Smooth muscle cell (in vitro differentiated cells): ENCODE measurements at regions not wholly inside any gene's neighbourhood (a gene's known extent, or its start where the extent isn't known, plus 50 kb on each side); places are given as distances from the start of the nearest gene placed in this dataset.

ENCODE experiments used
- DNase-seq: peaks from one replicate; lab custom pipeline; 2025; ENCODE audit not compliant: unreplicated experiment; lab: John Stamatoyannopoulos, UW
- H2AFZ ChIP-seq: fragments of 200-600 bp; sonication (generic); 2 replicates; pipeline ENCODE4 v1.6.0; 2016; ENCODE audit warnings: antibody characterized with exemption, low read depth, mild to moderate bottlenecking
- H3F3A ChIP-seq: fragments of 200-600 bp; sonication (generic); 2 replicates; pipeline ENCODE4 v1.6.0; 2017; ENCODE audit warnings: antibody characterized with exemption, low read depth
- H3K27ac ChIP-seq: fragments of 200-600 bp; sonication (generic); 2 replicates; pipeline ENCODE4 v1.5.1; 2016; ENCODE audit warnings: low read depth, mild to moderate bottlenecking
- H3K27me3 ChIP-seq: fragments of 200-600 bp; sonication (generic); 2 replicates; pipeline ENCODE4 v1.6.1; 2016; ENCODE audit warnings: low read depth, mild to moderate bottlenecking
- H3K36me3 ChIP-seq: fragments of 200-600 bp; sonication (generic); 2 replicates; pipeline ENCODE4 v1.5.1; 2016; ENCODE audit warnings: low read depth
- H3K4me1 ChIP-seq: fragments of 200-600 bp; sonication (generic); 2 replicates; pipeline ENCODE4 v1.5.1; 2016; ENCODE audit warnings: low read depth
- H3K4me2 ChIP-seq: fragments of 200-600 bp; sonication (generic); 2 replicates; pipeline ENCODE4 v1.6.0; 2016; ENCODE audit warnings: mild to moderate bottlenecking
- H3K4me3 ChIP-seq: fragments of 200-600 bp; sonication (generic); 2 replicates; pipeline ENCODE4 v1.5.1; 2016; ENCODE audit warnings: mild to moderate bottlenecking
- H3K79me2 ChIP-seq: fragments of 200-600 bp; sonication (generic); 2 replicates; pipeline ENCODE4 v1.6.0; 2016; ENCODE audit warnings: low read depth, mild to moderate bottlenecking
- H3K9ac ChIP-seq: fragments of 200-600 bp; sonication (generic); 2 replicates; pipeline ENCODE4 v1.6.0; 2016; ENCODE audit warnings: low read depth
- H3K9me3 ChIP-seq: fragments of 200-600 bp; sonication (generic); replicated peaks from 2 replicates; pipeline ENCODE4 v1.5.1; 2016; ENCODE audit warnings: low read depth
- H4K20me1 ChIP-seq: fragments of 200-600 bp; sonication (generic); 2 replicates; pipeline ENCODE4 v1.6.0; 2016; ENCODE audit warnings: low read depth
- CTCF ChIP-seq: fragments of 200-600 bp; sonication (generic); IDR thresholded peaks from 2 replicates; pipeline ENCODE4 v1.5.1; 2017; ENCODE audit warnings: borderline replicate concordance, mild to moderate bottlenecking, antibody characterized with exemption; ENCODE audit not compliant: insufficient read depth, poor library complexity, severe bottlenecking
- WGBS: methylation state at CpG from one replicate; pipeline ENCODE4 v1.1.7; 2016; ENCODE audit warnings: low lambda C conversion rate; 5-methylcytosine and 5-hydroxymethylcytosine counted together

DNA sequence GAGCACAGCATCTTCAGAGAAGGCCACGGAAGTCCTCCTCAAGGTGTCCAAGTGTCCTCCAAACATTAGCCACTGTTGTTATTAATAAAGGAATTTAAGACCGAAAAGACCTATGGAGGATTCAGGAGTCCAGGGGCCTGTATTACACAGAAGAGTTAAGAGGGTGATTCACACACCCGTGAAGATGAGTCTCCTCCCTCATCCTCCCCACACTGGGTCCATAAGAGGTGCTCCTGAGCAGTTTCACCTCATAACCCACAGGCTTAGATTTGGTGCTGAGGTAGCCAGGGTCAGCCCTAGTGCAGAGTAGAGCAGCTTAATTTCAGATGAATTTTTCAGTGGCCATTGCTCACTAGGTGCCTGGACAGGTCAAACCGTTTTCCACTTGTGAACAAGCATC, 65.3 kb downstream of the PRR18 start:
- Histone ChIP-seq H3F3A (no peaks in the 10 kb centered on the region), H3K79me2 (no peaks in the 10 kb centered on the region), H2AFZ (no peak overlapping the region), H3K4me1 (no peaks in the 10 kb centered on the region), H3K36me3 (no peaks in the 10 kb centered on the region), H3K9ac (no peak overlapping the region), H3K4me2 (no peak overlapping the region), H3K27ac (no peak overlapping the region), H3K9me3 (no peaks in the 10 kb centered on the region), H4K20me1 (no peaks in the 10 kb centered on the region), H3K27me3 (peaks cover 13% of the 10 kb centered on the region), H3K4me3 (no peak overlapping the region)
- WGBS = 77% methylated on average over 4 of the region's 4 CpGs
- no peak for TF ChIP-seq CTCF
- no peak for DNase-seq

DNA sequence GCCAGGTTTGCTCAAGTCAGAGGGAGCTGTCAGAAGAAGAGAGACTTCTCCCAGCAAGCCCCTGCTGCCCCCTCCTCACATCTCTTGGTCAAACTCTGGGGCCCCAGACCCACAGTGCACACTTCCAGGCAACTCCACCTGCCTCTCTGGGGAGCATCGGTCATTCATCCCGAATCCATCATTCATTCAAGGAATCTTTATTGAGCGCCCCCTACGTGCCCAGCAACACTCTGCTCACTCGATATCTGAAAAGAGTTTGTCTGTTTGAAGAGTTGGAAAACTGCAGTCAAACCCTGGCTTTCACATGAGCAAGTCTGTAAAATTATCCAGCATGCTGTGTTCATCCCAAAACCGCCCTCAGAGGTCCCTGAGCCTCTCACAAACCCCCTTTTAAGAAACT, 66.2 kb downstream of the PRR18 start:
- no peaks in the 10 kb centered on the region for H3K4me1 ChIP-seq
- DNase-seq = no peak
- no peak overlapping the region for H3K9ac ChIP-seq
- H2AFZ ChIP-seq = no peak overlapping the region
- H3K27ac ChIP-seq = no peak overlapping the region
- no peaks in the 10 kb centered on the region for H3K36me3 ChIP-seq
- WGBS = 75% methylated on average over 6 of the region's 6 CpGs
- H3F3A ChIP-seq = no peaks in the 10 kb centered on the region
- H3K4me2 ChIP-seq = no peak overlapping the region
- TF ChIP-seq CTCF = no peak
- peaks cover 13% of the 10 kb centered on the region for H3K27me3 ChIP-seq
- H3K9me3 ChIP-seq = no peaks in the 10 kb centered on the region
- no peaks in the 10 kb centered on the region for H3K79me2 ChIP-seq
- H4K20me1 ChIP-seq = no peaks in the 10 kb centered on the region
- H3K4me3 ChIP-seq = no peak overlapping the region

GRCh38 chr6:166240889-166241288, 67.3 kb downstream of the PRR18 start:
- Histone ChIP-seq H3K9ac (no peak overlapping the region), H2AFZ (no peak overlapping the region), H3K36me3 (no peaks in the 10 kb centered on the region), H3K79me2 (no peaks in the 10 kb centered on the region), H3K27ac (no peak overlapping the region), H4K20me1 (no peaks in the 10 kb centered on the region), H3K9me3 (no peaks in the 10 kb centered on the region), H3K4me3 (no peak overlapping the region), H3K4me1 (no peaks in the 10 kb centered on the region), H3K27me3 (peaks cover 13% of the 10 kb centered on the region), H3F3A (no peaks in the 10 kb centered on the region), H3K4me2 (no peak overlapping the region)
- WGBS = 75% methylated on average over 8 of the region's 11 CpGs
- DNase-seq = no peak
- TF ChIP-seq CTCF = no peak

DNA sequence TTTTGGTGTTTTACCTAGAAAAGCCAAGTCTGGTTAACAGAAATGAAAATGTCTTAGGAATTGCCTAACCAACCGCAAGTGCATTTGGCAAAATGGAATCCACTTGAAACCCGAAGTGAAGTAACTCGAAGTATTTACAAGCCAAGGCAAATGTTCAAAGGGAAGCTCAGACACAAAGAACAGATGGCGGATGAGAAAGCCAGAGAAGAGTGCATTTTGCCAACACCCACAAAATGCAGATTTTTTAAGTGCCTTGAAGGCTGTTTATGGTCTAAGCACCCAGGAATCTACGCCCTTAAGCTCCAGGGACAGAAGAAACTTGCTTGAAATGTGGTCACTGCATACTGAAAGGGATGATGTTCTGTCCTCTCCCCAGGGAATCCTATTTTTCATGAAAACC, 70.0 kb upstream of the TBXT start:
- Histone ChIP-seq H3K4me3 (no peak overlapping the region), H3F3A (no peaks in the 10 kb centered on the region), H3K4me1 (no peaks in the 10 kb centered on the region), H3K27ac (no peak overlapping the region), H4K20me1 (no peaks in the 10 kb centered on the region), H3K79me2 (no peaks in the 10 kb centered on the region), H3K9me3 (no peaks in the 10 kb centered on the region), H3K4me2 (peak overlapping the region; percentile 27), H3K27me3 (peaks cover 9% of the 10 kb centered on the region), H2AFZ (no peak overlapping the region), H3K9ac (no peak overlapping the region), H3K36me3 (no peaks in the 10 kb centered on the region)
- no peak for TF ChIP-seq CTCF
- no peak for DNase-seq
- WGBS = 19% methylated on average over 5 of the region's 5 CpGs
